ENCODE measurements at regions not wholly inside any gene's neighbourhood (a gene's known extent, or its start where the extent isn't known, plus 50 kb on each side); places are given as distances from the start of the nearest gene placed in this dataset.
"Not testable (repeated sequence)": the region's sequence is repeated elsewhere in the genome, so short reads cannot be mapped to it uniquely, and the experiment has no call there.

GRCh38 chr4:159420162-159421057 lies 317.5 kb downstream of the RAPGEF2 start:
- H3K27ac ChIP-seq, result no peak overlapping the region
- H3K27me3 ChIP-seq, result no peaks in the 10 kb centered on the region
- H3K36me3 ChIP-seq, result no peaks in the 10 kb centered on the region
- no peak overlapping the region for H3K4me3 ChIP-seq
- TF ChIP-seq POLR2AphosphoS5 (IDR thresholded peaks at IDR 0.05), result no peak
- TF ChIP-seq POLR2A (IDR thresholded peaks at IDR 0.05), result no peak
- TF ChIP-seq, protein P1, sequence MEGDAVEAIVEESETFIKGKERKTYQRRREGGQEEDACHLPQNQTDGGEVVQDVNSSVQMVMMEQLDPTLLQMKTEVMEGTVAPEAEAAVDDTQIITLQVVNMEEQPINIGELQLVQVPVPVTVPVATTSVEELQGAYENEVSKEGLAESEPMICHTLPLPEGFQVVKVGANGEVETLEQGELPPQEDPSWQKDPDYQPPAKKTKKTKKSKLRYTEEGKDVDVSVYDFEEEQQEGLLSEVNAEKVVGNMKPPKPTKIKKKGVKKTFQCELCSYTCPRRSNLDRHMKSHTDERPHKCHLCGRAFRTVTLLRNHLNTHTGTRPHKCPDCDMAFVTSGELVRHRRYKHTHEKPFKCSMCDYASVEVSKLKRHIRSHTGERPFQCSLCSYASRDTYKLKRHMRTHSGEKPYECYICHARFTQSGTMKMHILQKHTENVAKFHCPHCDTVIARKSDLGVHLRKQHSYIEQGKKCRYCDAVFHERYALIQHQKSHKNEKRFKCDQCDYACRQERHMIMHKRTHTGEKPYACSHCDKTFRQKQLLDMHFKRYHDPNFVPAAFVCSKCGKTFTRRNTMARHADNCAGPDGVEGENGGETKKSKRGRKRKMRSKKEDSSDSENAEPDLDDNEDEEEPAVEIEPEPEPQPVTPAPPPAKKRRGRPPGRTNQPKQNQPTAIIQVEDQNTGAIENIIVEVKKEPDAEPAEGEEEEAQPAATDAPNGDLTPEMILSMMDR (IDR thresholded peaks at IDR 0.05), result no peak
- H3K9me3 ChIP-seq, result peaks cover 0 to 29% (median 0%) of the 10 kb centered on the region in 3 donors
- no peak for ATAC-seq
- 50 to 75% methylated on average over 2 to 9 of the region's 25 CpGs for WGBS, 2 donors (ENCODE audit: low coverage in 1 of 2)
- no peaks in the 10 kb centered on the region for H3K4me1 ChIP-seq

GRCh38 chr4:159421058-159421419 lies 318.2 kb downstream of the RAPGEF2 start:
- WGBS, 2 donors (ENCODE audit: low coverage in 1 of 2), result 100% methylated on average over 3 of the region's 5 CpGs; no CpG with 5 or more reads in 1 of the 2 donors

DNA sequence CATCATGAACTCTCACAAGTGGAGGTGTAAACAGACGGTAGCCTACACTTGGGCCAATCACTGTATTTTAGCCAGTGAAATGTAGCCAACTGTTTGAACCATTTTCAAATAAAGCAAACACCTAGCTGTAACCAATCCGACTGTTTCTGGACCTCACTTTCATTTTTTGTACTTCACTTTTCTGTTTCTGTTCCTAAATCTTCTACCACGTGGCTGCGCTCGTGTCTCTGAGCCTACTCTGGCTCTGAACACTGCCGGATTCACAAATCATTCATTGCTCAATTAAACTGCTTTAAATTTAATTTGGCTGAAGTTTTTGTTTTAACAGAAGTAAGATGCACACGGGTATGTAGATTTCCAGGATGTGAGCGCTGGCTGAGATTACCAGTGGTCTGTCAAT lies 319.1 kb downstream of the RAPGEF2 start:
- WGBS, 2 donors (ENCODE audit: low coverage in 1 of 2), result 60 to 72% methylated on average over 7 to 8 of the region's 8 CpGs
- no peak for ATAC-seq
- Histone ChIP-seq H3K36me3 (no peaks in the 10 kb centered on the region), H3K9me3 (peaks cover 0 to 29% (median 0%) of the 10 kb centered on the region in 3 donors), H3K4me1 (no peaks in the 10 kb centered on the region), H3K27me3 (no peaks in the 10 kb centered on the region), H3K27ac (no peak overlapping the region), H3K4me3 (no peak overlapping the region)
- TF ChIP-seq POLR2A (IDR thresholded peaks at IDR 0.05) (no peak), POLR2AphosphoS5 (IDR thresholded peaks at IDR 0.05) (no peak), EP300 (IDR thresholded peaks at IDR 0.05) (no peak)
- TF ChIP-seq, protein P1 (IDR thresholded peaks at IDR 0.05), result no peak

More at GRCh38 chr4:159421058-159421419, 318.2 kb downstream of the RAPGEF2 start:
- not testable (repeated sequence) for H3K27ac ChIP-seq, H3K36me3 ChIP-seq, H3K4me1 ChIP-seq, H3K27me3 ChIP-seq, H3K4me3 ChIP-seq, ATAC-seq
- H3K9me3 ChIP-seq, result peaks cover 0 to 29% (median 0%) of the 10 kb centered on the region in 3 donors

DNA sequence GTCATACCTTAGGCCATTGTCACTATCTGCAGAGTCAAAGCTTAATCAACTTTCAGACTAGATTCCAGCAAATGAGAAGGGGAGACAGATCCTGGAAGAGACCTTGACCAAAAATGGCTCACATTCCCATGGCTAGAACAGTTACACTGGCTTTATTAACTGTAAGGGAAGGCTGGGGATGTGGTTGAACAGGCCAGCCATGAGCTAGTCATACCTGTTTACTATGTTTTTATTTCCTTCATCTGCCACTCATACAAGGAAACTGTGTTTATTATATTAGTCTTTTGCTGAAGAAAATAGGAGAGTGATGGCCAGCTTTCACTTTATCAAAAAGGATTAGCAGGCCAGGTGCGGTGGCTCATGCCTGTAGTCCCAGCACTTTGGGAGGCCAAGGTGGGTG lies 319.7 kb downstream of the RAPGEF2 start:
- Histone ChIP-seq H3K4me3 (no peak overlapping the region), H3K27ac (no peak overlapping the region), H3K27me3 (no peaks in the 10 kb centered on the region), H3K36me3 (no peaks in the 10 kb centered on the region), H3K9me3 (peaks cover 0 to 29% (median 0%) of the 10 kb centered on the region in 3 donors), H3K4me1 (no peaks in the 10 kb centered on the region)
- no peak for ATAC-seq
- no peak for TF ChIP-seq POLR2A (IDR thresholded peaks at IDR 0.05)
- TF ChIP-seq POLR2AphosphoS5 (IDR thresholded peaks at IDR 0.05), result no peak
- TF ChIP-seq, protein P1 (IDR thresholded peaks at IDR 0.05), result no peak
- TF ChIP-seq EP300 (IDR thresholded peaks at IDR 0.05), result no peak
- WGBS, 2 donors (ENCODE audit: low coverage in 1 of 2), result 89 to 100% methylated on average over 1 of the region's 1 CpG

DNA sequence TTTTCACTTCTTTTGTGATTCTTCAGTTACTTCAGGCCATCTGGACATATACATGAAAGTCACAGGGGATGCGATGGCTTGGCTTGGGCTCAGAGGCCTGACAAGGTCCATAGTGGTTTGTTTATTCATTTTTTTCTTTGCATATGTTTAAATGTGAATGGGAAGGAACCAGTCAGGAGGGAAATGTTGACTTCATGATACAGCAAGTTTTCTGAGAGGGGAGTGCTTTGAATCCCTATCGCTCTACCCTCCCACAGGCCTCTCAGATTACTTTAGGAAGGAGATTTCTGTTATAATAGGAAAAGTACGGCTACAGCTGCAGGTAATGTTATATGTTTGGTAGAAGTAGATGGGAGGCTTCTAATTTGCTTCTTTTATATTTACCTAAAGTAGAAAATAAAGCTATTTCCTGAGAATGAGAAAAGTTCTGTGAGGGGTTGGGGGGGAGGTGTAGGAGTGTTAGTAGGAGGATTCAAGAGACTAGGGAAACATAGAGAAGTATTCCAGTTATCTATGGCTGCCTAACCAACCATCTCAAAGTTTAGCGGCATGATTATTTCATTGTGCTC lies 322.9 kb downstream of the RAPGEF2 start:
- TF ChIP-seq, protein P1 (IDR thresholded peaks at IDR 0.05), result no peak
- no peak for TF ChIP-seq POLR2AphosphoS5 (IDR thresholded peaks at IDR 0.05)
- TF ChIP-seq EP300 (IDR thresholded peaks at IDR 0.05), result no peak
- no peak for TF ChIP-seq POLR2A (IDR thresholded peaks at IDR 0.05)
- no peak for ATAC-seq
- 82 to 91% methylated on average over 2 of the region's 4 CpGs for WGBS, 2 donors (ENCODE audit: low coverage in 1 of 2)
- Histone ChIP-seq H3K27me3 (no peaks in the 10 kb centered on the region), H3K4me1 (peaks cover 0 to 11% (median 0%) of the 10 kb centered on the region in 3 donors), H3K4me3 (no peak overlapping the region), H3K27ac (no peak overlapping the region), H3K36me3 (no peaks in the 10 kb centered on the region), H3K9me3 (peaks cover 0 to 4% (median 0%) of the 10 kb centered on the region in 3 donors)

All from gastroesophageal sphincter (tissue), 4 donors.